Parathyroid adenoma (tissue), 2 donors: ENCODE measurements at regions not wholly inside any gene's neighbourhood (a gene's known extent, or its start where the extent isn't known, plus 50 kb on each side); places are given as distances from the start of the nearest gene placed in this dataset.
"Not testable (repeated sequence)": the region's sequence is repeated elsewhere in the genome, so short reads cannot be mapped to it uniquely, and the experiment has no call there.

ENCODE experiments used
- H2AFZ ChIP-seq: fragments of 300-600 bp; sonication (generic); one replicate; pipeline ENCODE4 v1.7.0; 2017; ENCODE audit warnings: antibody characterized with exemption, mild to moderate bottlenecking
- H3K27ac ChIP-seq: fragments of 300-600 bp; sonication (generic); one replicate; pipeline ENCODE4 v1.7.0; 2017
- H3K27me3 ChIP-seq: fragments of 300-600 bp; sonication (generic); one replicate; pipeline ENCODE4 v1.7.0; 2017; ENCODE audit warnings: low read length; ENCODE audit not compliant: control insufficient read depth, insufficient read depth
- H3K36me3 ChIP-seq: fragments of 300-600 bp; sonication (generic); one replicate; pipeline ENCODE4 v1.7.0; 2017; ENCODE audit warnings: low read length; ENCODE audit not compliant: control insufficient read depth, insufficient read depth
- H3K4me1 ChIP-seq: fragments of 300-600 bp; sonication (generic); one replicate; pipeline ENCODE4 v1.7.0; 2017; ENCODE audit warnings: control low read depth
- H3K4me2 ChIP-seq: fragments of 300-600 bp; sonication (generic); one replicate; pipeline ENCODE4 v1.7.0; 2017; ENCODE audit warnings: low read length
- H3K4me3 ChIP-seq: fragments of 300-600 bp; sonication (generic); one replicate; pipeline ENCODE4 v1.7.0; 2017; ENCODE audit warnings: low read depth, low read length
- H3K79me2 ChIP-seq: fragments of 300-600 bp; sonication (generic); one replicate; pipeline ENCODE4 v1.7.0; 2017; ENCODE audit warnings: control low read depth
- H3K9ac ChIP-seq: fragments of 300-600 bp; sonication (generic); one replicate; pipeline ENCODE4 v1.7.0; 2017; ENCODE audit warnings: mild to moderate bottlenecking
- H3K9me3 ChIP-seq: fragments of 300-600 bp; sonication (generic); one replicate; pipeline ENCODE4 v1.7.0; 2017; ENCODE audit warnings: low read length; ENCODE audit not compliant: control insufficient read depth
- CTCF ChIP-seq: fragments of 300-600 bp; sonication (generic); IDR thresholded peaks from one replicate; pipeline ENCODE4 v1.7.0; 2017; ENCODE audit warnings: antibody characterized with exemption, mild to moderate bottlenecking
- donor health status: primary hyperparathyroidism.

GRCh38 chr10:55813451-55814170 is 547.4 kb downstream of the ZWINT start:
- Histone ChIP-seq H3K9me3 (no peaks in the 10 kb centered on the region), H3K27me3 (no peaks in the 10 kb centered on the region), H3K4me2 (no peak overlapping the region), H3K36me3 (no peaks in the 10 kb centered on the region), H3K27ac (no peak overlapping the region), H3K4me3 (no peak overlapping the region), H3K9ac (no peak overlapping the region), H3K4me1 (no peaks in the 10 kb centered on the region), H3K79me2 (no peaks in the 10 kb centered on the region), H2AFZ (no peak overlapping the region)
- TF ChIP-seq CTCF: no peak

- H3K79me2 ChIP-seq: no peaks in the 10 kb centered on the region
- no peak overlapping the region for H3K4me2 ChIP-seq
- no peak overlapping the region for H2AFZ ChIP-seq
- H3K9ac ChIP-seq: no peak overlapping the region
- no peak overlapping the region for H3K27ac ChIP-seq
- no peaks in the 10 kb centered on the region for H3K9me3 ChIP-seq
- no peak overlapping the region for H3K4me3 ChIP-seq
- no peak for TF ChIP-seq CTCF
- no peaks in the 10 kb centered on the region for H3K27me3 ChIP-seq
- H3K4me1 ChIP-seq: no peaks in the 10 kb centered on the region
- H3K36me3 ChIP-seq: no peaks in the 10 kb centered on the region
Measured at GRCh38 chr10:55803055-55803454, 558.0 kb downstream of the ZWINT start.

- no peaks in the 10 kb centered on the region for H3K4me1 ChIP-seq
- no peak overlapping the region for H3K4me2 ChIP-seq
- H3K36me3 ChIP-seq: no peaks in the 10 kb centered on the region
- H3K79me2 ChIP-seq: no peaks in the 10 kb centered on the region
- no peaks in the 10 kb centered on the region for H3K9me3 ChIP-seq
- H3K27me3 ChIP-seq: no peaks in the 10 kb centered on the region
- H2AFZ ChIP-seq: no peak overlapping the region
- no peak overlapping the region for H3K9ac ChIP-seq
- H3K4me3 ChIP-seq: no peak overlapping the region
- TF ChIP-seq CTCF: no peak
- no peak overlapping the region for H3K27ac ChIP-seq
Measured at GRCh38 chr10:55801353-55801661, 559.8 kb downstream of the ZWINT start.

GRCh38 chr10:55800602-55801352 is 560.3 kb downstream of the ZWINT start:
- TF ChIP-seq CTCF: no peak
- H3K79me2 ChIP-seq: no peaks in the 10 kb centered on the region
- H3K4me3 ChIP-seq: no peak overlapping the region
- no peaks in the 10 kb centered on the region for H3K36me3 ChIP-seq
- H3K9ac ChIP-seq: no peak overlapping the region
- H2AFZ ChIP-seq: no peak overlapping the region
- H3K27ac ChIP-seq: no peak overlapping the region
- H3K27me3 ChIP-seq: no peaks in the 10 kb centered on the region
- H3K4me1 ChIP-seq: no peaks in the 10 kb centered on the region
- H3K4me2 ChIP-seq: no peak overlapping the region
- no peaks in the 10 kb centered on the region for H3K9me3 ChIP-seq

- no peak overlapping the region for H3K27ac ChIP-seq
- no peak overlapping the region for H3K9ac ChIP-seq
- H3K4me3 ChIP-seq: no peak overlapping the region
- H3K4me1 ChIP-seq: no peaks in the 10 kb centered on the region
- H2AFZ ChIP-seq: no peak overlapping the region
- H3K27me3 ChIP-seq: no peaks in the 10 kb centered on the region
- no peaks in the 10 kb centered on the region for H3K9me3 ChIP-seq
- TF ChIP-seq CTCF: no peak
- H3K36me3 ChIP-seq: no peaks in the 10 kb centered on the region
- H3K79me2 ChIP-seq: no peaks in the 10 kb centered on the region
- no peak overlapping the region for H3K4me2 ChIP-seq
Measured at GRCh38 chr10:55793024-55793423, 568.0 kb downstream of the ZWINT start.

GRCh38 chr10:55790276-55790675 is 570.8 kb downstream of the ZWINT start:
- not testable (repeated sequence) for H3K4me2 ChIP-seq, H3K27me3 ChIP-seq, H3K9ac ChIP-seq, H3K27ac ChIP-seq, H3K36me3 ChIP-seq, H3K4me1 ChIP-seq, H3K9me3 ChIP-seq, H2AFZ ChIP-seq, H3K4me3 ChIP-seq, H3K79me2 ChIP-seq
